ENCODE measurements at regions not wholly inside any gene's neighbourhood (a gene's known extent, or its start where the extent isn't known, plus 50 kb on each side); places are given as distances from the start of the nearest gene placed in this dataset.
"Not testable (repeated sequence)": the region's sequence is repeated elsewhere in the genome, so short reads cannot be mapped to it uniquely, and the experiment has no call there.

- in situ Hi-C loops (cut with HindIII; ENCODE audit: low sequenced_read_pairs) = no loop called here
- DNase-seq (ENCODE audit: low read depth, low spot score) = no peak
- no peak overlapping the region for H3K4me3 ChIP-seq (ENCODE audit: low read depth, low read length)
- TF ChIP-seq CTCF (IDR thresholded peaks at IDR 0.05; ENCODE audit: low read depth, low read length) = no peak
Measured at GRCh38 chr11:45000918-45001317, 50.2 kb upstream of the TP53I11 start.

GRCh38 chr11:45001466-45002165 lies 50.9 kb upstream of the TP53I11 start:
- no peak for TF ChIP-seq CTCF (IDR thresholded peaks at IDR 0.05; ENCODE audit: low read depth, low read length)
- no peak for DNase-seq (ENCODE audit: low read depth, low spot score)
- in situ Hi-C loops (cut with HindIII; ENCODE audit: low sequenced_read_pairs) = no loop called here
- no peak overlapping the region for H3K4me3 ChIP-seq (ENCODE audit: low read depth, low read length)

- H3K4me3 ChIP-seq (ENCODE audit: low read depth, low read length) = no peak overlapping the region
- in situ Hi-C loops (cut with HindIII; ENCODE audit: low sequenced_read_pairs) = no loop called here
- TF ChIP-seq CTCF (IDR thresholded peaks at IDR 0.05; ENCODE audit: low read depth, low read length) = no peak
- no peak for DNase-seq (ENCODE audit: low read depth, low spot score)
Measured at GRCh38 chr11:45005106-45005505, 54.4 kb upstream of the TP53I11 start.

GRCh38 chr11:45007011-45007410 lies 56.3 kb upstream of the TP53I11 start:
- in situ Hi-C loops (cut with HindIII; ENCODE audit: low sequenced_read_pairs) = no loop called here
- no peak for DNase-seq (ENCODE audit: low read depth, low spot score)

GRCh38 chr11:45015983-45016382 lies 65.3 kb upstream of the TP53I11 start:
- H3K4me3 ChIP-seq (ENCODE audit: low read depth, low read length); DNase-seq (ENCODE audit: low read depth, low spot score); in situ Hi-C loops (cut with HindIII; ENCODE audit: low sequenced_read_pairs): not testable (repeated sequence)

More at GRCh38 chr11:45007011-45007410, 56.3 kb upstream of the TP53I11 start:
- H3K4me3 ChIP-seq (ENCODE audit: low read depth, low read length) = no peak overlapping the region
- TF ChIP-seq CTCF (IDR thresholded peaks at IDR 0.05; ENCODE audit: low read depth, low read length) = no peak

- in situ Hi-C loops (cut with HindIII; ENCODE audit: low sequenced_read_pairs); DNase-seq (ENCODE audit: low read depth, low spot score); H3K4me3 ChIP-seq (ENCODE audit: low read depth, low read length): not testable (repeated sequence)
Measured at GRCh38 chr11:45016446-45016845, 65.8 kb upstream of the TP53I11 start.

- in situ Hi-C loops (cut with HindIII; ENCODE audit: low sequenced_read_pairs) = no loop called here
- TF ChIP-seq CTCF (IDR thresholded peaks at IDR 0.05; ENCODE audit: low read depth, low read length) = no peak
- no peak overlapping the region for H3K4me3 ChIP-seq (ENCODE audit: low read depth, low read length)
- no peak for DNase-seq (ENCODE audit: low read depth, low spot score)
Measured at GRCh38 chr11:45017329-45017728, 66.6 kb upstream of the TP53I11 start.

- H3K4me3 ChIP-seq (ENCODE audit: low read depth, low read length) = no peak overlapping the region
- no peak for DNase-seq (ENCODE audit: low read depth, low spot score)
- in situ Hi-C loops (cut with HindIII; ENCODE audit: low sequenced_read_pairs) = no loop called here
- no peak for TF ChIP-seq CTCF (IDR thresholded peaks at IDR 0.05; ENCODE audit: low read depth, low read length)
Measured at GRCh38 chr11:45021001-45021400, 70.3 kb upstream of the TP53I11 start.

Measured in astrocyte of the spinal cord (primary cell).